Stimulated activated CD4-positive, alpha-beta T cell treated with anti-CD3 and anti-CD28 coated beads, Interleukin-15, amount 100 ng/mL, for 48 hours (primary cell): ENCODE measurements at regions not wholly inside any gene's neighbourhood (a gene's known extent, or its start where the extent isn't known, plus 50 kb on each side); places are given as distances from the start of the nearest gene placed in this dataset.
"Not testable (repeated sequence)": the region's sequence is repeated elsewhere in the genome, so short reads cannot be mapped to it uniquely, and the experiment has no call there.

Experiments
- DNase-seq, 2 donors: peaks; one replicate each; pipeline ENCODE4 v3.0.0-alpha.2; 2020; ENCODE audit warnings: low read depth in 2 of 2

DNA sequence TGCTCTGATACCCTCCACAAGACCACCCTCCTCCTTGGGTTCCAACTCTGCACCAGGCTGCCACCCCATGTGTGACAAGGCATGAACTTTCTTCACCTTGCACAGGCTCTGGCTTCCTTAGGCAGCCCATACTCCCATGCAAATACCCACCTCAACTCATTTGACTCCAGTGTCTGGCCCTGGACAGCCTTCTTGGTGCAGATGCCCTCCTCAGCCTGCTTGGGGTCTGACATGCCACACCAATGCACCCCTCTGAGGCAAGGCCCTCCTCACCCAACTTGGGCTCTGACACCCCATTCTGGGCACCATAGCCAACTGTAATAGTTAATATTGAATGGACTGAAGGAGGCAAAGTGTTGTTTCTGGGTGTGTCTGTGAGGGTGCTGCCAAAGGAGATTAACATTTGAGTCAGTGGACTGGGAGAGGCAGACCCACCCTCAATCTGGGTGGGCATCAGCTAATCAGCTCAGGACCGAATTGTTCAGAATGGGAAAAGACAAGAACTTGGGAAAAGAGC, 115.0 kb upstream of the EPB41L4A start:
- DNase-seq, result no peak

DNA sequence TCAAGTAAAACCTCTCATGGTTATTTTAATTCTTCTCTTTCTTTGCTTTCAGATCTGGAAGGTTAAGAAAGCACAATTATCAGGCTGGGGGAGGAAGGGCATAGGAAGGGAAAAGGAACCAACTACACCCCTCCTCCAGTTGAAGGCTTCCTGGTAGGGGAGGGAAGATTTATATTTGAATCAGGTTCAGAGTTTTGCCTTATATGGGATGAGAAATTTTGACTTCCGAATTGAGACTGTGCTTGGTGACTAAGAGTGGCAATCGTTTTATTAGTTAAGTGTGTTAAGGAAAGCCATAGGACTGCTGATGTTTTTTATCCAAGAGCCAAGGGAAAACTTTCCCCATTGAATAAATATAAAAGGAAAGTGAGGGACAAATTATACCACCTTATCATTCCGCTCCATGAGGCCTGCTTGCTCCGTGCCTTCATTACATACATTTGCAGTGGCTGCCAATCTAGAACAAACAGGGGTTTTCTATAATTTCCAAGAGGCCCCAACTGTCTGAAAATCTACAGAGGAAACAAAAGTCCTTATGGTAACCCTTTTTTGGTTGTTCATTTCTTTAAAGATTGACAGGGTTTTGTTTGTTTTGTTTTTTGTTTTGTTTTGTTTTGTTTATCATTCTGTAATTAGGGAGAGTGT, 115.7 kb upstream of the EPB41L4A start:
- no peak for DNase-seq

DNA sequence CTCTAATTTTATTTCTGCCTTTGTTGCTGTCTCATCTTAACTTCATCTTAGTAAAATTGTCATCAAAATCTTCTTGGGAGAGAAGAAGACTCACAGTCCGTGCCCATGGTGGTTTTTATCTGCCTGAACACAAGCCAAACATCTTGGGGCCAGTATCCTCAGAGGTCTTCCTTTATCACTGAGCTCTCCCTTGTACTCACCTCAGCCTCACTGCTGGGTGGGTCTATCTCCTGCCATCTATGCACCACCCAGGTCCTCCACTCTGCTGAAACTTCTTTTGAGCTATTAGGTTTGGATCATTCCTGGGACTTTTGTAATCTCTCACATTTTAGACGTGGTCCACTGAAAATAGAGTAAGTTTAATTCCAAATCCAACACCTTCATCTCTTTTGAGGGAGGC, 116.3 kb upstream of the EPB41L4A start:
- no peak for DNase-seq

DNA sequence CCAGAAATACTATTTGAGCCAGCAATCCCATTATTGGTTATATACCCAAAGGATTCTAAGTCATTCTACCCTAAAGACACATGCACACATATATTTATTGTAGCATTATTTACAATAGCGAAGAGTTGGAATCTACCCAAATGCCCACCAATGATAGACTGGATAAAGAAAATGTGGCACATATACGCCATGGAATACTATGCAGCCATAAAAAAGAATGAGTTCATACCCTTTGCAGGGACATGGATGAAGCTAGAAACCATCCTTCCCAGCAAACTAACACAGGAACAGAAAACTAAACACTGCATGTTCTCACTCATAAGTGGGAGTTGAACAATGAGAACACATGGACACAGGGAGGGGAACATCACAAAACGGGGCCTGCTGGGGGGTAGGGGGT, 125.5 kb upstream of the EPB41L4A start:
- DNase-seq, result not testable (repeated sequence)

DNA sequence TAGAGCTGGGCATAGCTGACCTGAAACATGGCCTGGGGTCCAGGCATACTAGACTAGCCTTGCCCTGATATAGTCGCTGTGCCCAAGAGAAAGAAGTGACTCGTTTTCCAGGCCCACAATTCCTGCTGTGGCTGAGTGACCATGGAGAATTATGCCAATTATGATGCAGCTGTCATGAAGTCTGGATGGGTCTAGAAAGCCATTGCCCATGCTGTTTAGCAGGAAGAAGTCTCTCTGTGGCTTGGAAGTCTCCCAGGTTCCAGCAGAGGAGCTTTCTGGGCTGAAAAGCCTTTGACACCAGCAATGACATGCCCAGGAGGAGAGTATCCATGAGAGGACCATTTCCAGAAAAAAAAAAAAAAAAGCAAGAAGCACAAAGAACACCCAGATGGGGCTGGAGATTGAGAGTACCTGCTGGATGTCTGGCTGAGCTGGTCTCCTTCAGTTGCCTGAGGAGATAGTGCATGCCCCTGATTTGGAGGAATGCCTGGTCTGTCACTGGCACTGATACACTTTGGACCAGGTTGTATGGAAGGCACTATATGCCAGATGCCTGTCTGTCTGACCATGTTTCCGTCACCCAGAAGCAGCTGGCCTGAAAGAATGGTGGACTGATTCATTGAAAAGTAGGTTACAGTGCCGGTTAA, 128.0 kb upstream of the EPB41L4A start:
- DNase-seq, result no peak

DNA sequence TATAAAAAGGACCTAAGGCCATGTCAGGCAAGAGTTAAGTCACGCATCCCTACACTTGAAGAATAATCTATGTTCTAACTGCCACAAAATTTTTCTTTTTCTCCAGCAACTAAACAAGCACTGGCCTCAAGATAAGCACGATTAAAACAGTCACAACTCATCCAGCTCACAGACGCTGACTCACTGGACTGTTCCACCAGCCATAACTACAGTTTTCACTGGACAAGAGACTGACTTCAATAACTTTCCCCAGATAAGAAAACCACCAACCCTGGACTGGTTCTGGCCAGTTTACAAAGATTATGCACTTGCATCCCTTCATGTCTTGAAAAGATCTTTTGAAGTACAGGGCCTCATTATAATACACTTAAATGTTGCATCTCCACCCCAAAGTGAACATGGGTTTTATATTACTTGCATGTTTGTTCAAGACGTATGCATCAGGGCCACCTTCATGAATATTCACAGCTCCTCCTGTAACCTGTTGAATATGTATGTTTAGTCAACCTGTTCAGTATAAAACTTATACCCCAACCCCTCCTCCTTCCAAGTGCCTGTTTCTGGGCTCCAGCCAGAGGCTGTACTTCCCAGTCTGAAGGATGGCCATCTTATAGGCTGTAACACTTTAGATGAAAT, 129.3 kb upstream of the EPB41L4A start:
- no peak for DNase-seq

DNA sequence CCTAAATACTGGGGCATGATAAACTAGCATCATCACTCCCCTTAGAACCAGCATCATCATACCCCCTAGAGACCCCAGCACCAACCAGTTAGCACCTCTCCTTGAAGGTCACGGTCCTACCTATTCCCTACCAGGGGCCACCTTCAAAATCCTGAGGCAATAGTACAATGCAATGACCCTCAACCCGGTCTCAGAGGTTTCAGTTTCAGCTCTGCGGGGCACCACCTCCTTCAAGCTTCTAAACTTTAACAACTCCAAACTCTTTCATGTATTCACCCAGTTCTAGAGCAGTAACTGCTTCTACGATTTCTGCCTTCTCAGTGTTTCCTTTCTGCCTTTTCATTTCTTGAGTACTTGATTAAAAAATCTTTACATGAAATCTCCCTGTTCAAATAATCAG, 130.1 kb upstream of the EPB41L4A start:
- no peak for DNase-seq

DNA sequence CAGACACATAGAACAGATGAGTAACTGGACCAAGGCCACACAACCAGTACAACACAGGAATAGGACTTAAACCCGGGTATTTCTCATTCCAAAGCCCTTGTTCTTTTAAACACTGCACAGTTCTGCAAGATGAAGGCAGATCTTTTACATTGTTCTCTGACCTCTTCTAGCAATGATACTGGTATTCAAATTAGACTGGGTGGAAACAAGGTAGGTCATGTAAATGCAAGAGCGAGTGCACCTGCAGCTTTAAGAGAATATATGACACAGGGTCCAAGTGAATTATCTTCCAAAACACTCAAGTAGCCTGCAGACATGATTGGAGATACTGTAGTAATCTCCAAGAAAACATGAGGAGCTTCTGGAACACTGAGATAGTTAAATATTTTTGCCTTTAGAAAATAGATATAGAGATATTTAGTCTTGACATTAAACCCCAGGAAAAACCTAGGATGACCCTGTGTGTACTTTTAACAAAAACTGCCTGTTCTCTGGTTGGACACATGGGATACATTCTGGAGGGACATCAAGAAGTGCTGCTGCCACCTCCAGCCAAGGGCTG, 130.6 kb upstream of the EPB41L4A start:
- DNase-seq, result no peak

DNA sequence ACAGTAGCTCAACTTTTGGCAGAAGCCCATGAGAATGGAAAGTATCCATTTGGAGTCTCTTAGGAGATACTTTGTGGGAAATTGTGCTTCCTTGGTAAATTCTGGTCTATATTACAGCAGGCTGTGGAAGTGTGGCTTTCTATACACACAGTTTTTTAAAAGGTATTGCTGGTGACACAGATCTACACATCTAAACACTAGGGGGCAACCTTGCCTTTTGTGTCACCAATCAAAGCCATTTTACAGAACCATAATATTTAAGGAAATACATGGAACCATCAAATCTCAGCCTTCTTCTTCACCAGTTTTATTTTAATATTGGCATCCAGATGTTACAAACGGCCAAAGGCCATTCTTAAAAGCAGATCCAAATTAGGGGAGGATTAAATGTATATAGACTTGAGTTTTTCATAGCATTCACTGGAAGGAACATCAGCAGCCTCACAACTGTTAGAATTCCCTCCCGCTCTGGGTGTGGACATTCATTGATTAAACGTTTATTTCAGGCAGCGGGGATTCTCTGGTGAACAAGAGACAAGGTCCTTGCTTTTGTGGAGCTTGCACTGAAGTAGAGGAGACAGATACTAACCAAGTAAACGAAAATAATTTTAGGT, 132.4 kb upstream of the EPB41L4A start:
- DNase-seq, result peak in 1 of 2 donors; percentile 7

DNA sequence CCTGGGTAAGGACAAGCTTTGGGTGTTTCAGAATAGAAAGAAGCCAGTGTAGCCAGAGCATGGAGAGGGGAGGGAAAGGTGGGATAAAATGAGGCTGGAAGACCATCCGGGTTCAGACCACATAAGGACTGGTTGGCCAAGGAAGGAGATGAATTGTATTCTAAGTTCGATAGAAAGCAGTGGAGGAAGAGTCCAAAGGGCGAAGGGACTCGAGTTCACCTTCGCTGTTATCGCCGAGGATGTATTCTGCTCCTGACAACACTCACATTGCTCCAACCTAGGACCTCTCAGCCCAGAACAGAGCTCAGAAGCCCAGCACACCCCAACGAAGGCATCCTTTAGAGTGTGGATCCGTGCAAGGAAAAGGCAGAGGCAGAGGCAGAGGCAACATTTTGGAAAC, 133.1 kb upstream of the EPB41L4A start:
- DNase-seq, result no peak

DNA sequence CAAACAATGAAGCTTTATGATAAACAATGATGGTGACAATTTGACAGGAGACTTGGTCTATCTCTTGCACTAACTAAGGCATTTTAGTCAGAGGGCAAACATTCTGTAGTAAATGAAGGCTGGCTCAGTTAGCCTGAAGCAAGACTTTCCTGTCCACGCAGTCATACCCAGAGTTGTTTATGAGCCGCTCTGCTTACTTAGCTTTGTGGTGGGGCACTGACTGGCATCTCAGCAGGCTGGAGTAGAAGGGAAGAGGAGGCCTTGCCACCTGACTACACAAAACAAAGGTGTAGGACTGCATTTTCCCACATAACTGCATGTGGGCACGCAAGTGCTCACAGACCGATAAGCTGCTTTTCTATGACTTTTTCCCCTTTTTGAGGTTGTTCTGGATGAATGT, 133.7 kb upstream of the EPB41L4A start:
- DNase-seq, result no peak

DNA sequence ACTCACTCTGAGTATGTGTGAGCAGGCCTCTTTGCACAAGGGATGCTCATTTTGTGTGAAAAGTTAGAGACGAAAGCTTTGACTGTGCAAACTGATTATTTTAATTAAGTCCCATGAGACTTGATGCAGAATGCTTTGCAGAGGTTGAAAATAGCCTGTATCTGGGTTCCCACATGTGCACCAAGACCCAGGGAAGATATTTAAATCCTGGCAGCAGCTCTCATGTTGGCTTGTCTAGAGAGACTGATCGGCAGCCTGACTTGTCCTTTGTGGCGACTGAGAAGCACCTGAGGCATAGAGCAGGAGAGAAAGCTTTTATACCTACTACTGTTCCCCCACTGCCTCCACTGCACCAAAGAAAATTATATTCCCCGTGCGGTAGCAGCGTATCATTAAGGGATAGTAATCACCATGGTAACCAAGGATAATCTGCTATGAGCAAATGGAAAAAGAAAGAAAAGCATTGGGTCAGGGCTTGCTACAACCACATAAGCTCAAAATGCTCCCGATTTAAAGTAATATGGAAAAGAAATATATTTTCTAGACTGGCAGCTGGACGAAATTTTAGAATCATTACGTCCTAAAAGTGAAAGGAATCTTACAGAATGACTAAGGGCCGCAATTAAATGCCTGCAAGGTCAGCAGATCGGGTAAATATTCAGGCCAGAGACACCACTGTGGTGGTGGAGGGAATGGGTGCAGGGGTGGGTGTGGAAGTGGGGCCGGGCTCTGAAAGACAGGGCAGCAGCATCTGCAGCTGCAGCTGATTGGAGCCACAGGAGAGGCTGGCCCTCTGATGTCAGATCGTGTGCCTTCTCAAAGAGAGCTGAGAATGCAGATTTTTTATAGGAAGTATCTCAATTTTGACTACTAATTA, 135.3 kb upstream of the EPB41L4A start:
- DNase-seq, result no peak

DNA sequence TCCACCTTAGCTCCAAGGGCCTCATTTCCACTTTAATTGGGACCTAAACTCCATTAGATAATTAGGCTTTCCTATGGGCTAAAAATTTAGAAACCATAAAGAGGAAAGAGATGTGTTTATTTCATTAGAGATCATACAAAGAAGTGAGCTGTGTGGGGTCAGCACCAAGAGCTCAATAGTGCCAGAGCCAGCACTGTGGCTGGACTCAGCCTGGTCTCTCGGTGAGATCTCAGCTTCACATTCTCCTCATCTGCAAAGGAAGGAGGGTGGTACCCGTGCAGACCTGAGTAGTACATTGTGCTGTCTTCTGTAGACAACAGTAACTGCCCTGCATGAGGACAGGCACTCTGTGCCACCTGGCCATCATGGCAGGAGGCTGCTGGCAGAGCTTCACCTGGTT, 136.1 kb upstream of the EPB41L4A start:
- no peak for DNase-seq

DNA sequence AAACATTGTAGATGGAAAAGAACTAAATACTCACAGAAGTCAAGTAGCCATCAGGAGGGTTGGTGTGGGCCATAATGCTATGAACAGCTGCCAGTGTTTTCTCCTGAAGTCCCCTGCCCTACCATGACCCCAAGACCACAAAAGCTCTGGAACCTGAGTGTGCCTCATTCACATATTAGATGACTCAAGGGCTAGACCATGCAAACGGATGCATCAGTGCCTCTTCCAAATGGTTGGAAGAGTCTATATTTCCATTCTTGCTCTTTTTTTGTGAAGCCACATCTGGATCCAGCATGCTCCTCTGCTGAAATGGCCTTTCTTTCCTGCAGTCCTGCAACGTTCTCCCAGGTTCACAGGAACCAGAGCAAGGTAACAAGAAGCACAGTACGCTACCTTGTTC, 136.6 kb upstream of the EPB41L4A start:
- no peak for DNase-seq

DNA sequence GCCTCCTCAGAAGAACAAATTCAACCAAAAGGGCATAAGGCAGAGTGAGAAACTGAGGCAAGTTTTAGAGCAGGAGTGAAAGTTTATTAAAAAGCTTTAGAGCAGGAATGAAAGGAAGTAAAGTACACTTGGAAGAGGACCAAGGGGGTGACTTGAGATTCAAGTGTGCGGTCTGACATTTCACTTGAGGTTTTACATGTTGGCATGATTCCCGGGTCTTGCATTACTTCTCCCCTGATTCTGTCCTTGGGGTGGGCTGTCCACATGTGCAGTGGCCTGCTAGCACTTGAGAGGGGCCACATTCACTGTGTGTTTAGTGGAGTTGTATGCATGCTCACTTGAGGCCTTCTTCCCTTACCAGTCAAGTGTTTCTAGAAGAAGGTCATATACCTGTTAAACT, 140.4 kb upstream of the EPB41L4A start:
- not testable (repeated sequence) for DNase-seq

DNA sequence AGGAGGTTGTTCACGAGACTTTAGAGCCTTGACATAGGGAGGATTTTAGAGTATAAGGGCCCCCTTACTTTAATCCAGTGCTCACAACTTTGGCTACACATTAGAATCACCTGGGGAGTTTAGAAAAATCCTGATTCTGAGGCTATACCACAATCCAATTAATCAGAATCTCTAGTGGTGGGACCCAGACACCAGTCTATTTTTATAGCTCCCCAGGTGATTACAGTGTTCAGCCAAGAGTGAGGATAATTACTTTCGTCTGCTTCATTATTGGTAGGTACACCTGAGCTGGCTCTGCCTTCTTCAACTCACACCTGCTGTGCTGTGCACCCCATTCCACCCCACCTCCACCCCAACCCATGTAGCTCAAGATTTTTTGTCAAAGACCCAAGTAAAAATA, 141.3 kb upstream of the EPB41L4A start:
- DNase-seq, result no peak

DNA sequence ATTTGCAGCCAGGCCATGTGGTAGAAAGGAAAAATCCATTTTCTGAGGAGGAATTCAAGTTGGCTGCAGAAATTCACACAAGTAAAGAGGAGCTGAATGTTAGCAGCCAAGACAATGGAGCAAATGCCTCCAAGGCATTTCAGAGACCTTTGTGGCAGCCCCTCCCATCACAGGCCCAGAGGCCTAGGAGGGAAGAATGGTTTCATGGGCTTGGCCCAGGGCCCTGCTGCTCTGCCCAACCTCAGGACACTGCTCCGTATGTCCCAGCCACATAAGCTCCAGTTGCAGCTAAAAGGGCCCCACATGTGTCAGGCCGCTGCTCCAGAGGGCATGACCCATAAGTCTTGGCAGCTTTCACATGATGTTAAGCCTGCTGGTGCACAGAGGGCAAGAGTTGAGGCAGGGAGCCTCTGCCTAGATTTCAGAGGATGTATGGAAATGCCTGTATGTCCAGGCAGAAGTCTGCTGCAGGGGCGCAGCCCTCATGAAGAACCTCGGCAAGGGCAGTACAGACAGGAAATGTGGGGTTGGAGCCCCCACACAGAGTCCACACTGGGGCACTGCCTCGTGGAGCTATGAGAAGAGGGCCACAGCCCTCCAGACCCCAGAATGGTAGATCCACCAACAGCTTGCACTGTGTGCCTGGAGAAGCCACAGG, 144.2 kb upstream of the EPB41L4A start:
- DNase-seq, result no peak

DNA sequence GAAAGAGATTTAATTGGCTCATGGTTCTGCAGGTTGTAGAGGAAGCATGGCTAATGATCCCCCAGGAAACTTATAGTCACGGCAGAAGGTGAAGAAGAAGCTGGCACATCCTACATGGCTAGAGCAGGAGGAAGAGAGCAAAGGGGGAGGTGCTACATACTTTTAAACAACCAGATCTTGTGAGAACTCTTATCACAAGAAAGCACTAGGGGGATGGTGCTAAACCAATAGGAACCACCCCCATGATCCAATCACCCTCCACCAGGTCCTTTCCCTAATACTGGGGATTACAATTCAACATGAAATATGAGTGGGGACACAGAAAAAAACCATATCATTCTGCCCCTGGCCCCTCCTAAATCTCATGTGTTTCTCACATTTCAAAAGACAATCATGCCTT, 147.2 kb upstream of the EPB41L4A start:
- no peak for DNase-seq

DNA sequence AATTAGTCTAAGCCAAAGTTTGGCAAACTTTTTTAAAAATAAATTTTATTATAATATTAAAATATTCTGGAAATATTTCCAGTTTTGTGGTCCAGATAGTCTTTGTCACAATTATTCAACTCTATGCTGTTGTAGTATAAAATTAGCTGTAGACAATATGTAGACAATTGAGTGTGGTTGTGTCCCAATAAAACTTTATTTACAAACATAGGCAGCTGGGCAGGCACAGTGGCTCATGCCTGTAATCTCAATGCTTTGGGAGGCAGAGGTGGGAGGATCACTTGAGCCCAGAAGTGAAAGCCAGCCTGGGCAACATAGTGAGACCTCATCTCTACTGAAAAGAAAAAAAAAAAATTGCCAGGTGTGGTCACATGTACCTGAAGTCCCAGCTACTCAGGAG, 150.5 kb upstream of the EPB41L4A start:
- DNase-seq, result no peak

DNA sequence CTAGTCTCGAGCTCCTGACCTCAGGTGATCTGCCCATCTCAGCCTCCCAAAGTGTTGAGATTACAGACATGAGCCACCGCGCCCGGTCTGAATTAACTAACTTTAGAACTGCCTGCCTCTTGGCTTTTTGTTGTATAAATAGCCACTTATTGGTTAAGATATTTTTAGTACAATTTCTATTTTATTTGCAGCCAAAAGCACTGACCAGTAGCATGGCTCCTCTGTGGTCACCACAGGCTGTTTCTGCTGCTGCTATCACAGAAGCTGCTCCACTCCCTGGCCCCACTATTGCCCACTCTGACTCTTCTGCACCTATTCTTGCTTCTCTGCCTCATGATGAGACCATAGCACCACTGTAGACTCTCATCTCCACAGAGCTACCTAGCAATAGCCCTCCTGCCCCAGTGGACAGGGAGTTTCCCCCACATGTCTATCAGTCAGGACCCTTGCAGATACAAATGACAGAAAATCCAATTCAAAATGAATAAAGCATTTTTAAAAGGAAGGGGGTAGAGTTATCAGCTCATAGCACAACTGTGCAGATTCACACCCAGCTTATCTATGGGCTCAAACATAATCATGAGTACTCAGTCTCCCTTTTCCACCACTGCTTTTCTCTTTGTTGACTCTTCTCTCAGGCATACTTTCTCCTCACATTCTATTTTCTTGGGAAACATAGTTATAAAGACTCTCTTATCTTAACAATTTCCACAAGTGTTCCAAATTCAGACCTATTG, 151.8 kb upstream of the EPB41L4A start:
- no peak for DNase-seq
